ENCODE measurements at regions not wholly inside any gene's neighbourhood (a gene's known extent, or its start where the extent isn't known, plus 50 kb on each side); places are given as distances from the start of the nearest gene placed in this dataset.

DNA sequence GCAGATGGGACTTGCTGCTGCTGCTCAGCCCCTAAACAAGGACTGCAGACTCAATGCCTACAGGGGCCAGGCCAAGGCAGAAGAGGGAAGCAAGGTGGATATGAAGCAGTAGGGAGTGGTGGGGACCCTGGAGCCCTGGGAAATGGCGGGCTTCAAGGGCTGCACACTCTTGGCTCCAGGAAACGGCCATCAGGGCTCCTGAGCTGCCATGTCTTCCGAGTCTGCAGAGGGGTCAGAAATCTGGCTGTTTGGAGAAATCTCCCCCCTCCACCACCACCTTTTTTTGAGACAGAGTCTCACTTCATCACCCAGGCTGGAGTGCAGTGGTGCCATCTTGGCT, 169.1 kb downstream of the KATNIP start (continued):
- TF ChIP-seq SIN3B (IDR thresholded peaks at IDR 0.05; ENCODE audit: low read length) (no peak), ZNF761 (CRISPR knock-in tag; conservative IDR thresholded peaks at IDR 0.05) (no peak), IRF2 (CRISPR knock-in tag; IDR thresholded peaks at IDR 0.05) (no peak), ZNF768 (CRISPR knock-in tag; IDR thresholded peaks at IDR 0.05) (no peak), NRL (CRISPR knock-in tag; IDR thresholded peaks at IDR 0.05; ENCODE audit: borderline replicate concordance) (no peak), ZMYM2 (CRISPR knock-in tag; IDR thresholded peaks at IDR 0.05) (no peak), KLF6 (CRISPR knock-in tag; IDR thresholded peaks at IDR 0.05) (no peak)
- TF ChIP-seq, protein P1, sequence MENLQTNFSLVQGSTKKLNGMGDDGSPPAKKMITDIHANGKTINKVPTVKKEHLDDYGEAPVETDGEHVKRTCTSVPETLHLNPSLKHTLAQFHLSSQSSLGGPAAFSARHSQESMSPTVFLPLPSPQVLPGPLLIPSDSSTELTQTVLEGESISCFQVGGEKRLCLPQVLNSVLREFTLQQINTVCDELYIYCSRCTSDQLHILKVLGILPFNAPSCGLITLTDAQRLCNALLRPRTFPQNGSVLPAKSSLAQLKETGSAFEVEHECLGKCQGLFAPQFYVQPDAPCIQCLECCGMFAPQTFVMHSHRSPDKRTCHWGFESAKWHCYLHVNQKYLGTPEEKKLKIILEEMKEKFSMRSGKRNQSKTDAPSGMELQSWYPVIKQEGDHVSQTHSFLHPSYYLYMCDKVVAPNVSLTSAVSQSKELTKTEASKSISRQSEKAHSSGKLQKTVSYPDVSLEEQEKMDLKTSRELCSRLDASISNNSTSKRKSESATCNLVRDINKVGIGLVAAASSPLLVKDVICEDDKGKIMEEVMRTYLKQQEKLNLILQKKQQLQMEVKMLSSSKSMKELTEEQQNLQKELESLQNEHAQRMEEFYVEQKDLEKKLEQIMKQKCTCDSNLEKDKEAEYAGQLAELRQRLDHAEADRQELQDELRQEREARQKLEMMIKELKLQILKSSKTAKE (CRISPR knock-in tag; IDR thresholded peaks at IDR 0.05; ENCODE audit: borderline replicate concordance): no peak
- TF ChIP-seq, protein P2, sequence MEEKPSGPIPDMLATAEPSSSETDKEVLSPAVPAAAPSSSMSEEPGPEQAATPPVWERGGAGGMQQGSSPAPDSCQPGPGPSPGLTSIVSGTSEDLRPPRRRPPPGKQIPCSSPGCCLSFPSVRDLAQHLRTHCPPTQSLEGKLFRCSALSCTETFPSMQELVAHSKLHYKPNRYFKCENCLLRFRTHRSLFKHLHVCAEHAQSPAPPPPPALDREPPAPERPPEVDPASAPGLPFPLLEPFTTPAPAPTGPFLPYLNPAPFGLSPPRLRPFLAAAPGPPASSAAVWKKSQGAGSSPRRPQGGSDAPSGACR (CRISPR knock-in tag; IDR thresholded peaks at IDR 0.05): no peak

DNA sequence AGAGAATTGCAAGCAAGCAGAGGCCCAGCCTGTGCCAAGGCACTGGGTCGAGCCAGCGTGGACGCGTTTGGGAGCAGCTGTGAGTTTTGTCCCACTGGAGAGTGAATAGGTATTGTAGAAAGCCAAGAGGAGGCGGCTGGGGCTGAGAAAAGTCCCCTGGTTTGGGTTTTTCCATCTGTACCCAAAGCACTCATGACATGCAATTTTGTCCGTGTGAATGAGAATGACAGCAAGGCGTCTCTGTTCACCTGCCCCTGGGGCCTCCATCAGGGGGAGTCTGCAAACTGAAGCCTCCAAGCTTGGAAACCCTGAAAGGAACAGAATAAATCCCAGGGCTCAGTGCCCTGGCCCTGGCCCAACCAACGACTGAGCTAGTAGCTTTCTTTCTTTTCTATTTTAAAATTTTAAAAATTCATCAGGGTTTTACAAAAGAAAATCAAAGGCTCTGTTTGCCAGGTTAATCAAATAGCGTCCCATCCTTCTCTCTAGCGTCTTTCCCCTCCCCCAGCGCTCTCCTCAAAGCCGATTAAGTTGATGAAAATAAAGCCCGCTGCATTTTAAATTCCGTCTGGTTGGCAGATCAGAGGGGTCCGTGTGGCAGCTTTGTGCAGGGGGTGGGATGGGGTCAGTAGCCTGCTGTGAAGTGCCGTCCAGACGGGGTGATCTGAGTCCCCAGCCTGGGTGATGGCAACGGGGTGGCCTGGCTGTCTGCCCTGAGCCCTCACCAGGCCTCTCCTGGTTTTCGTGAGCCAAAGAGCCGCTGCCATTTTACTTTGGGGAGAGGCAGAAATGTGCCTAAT, 171.0 kb downstream of the KATNIP start:
- H4K20me1 ChIP-seq (ENCODE audit: insufficient read depth, low read length): no peaks in the 10 kb centered on the region
- in situ Hi-C loops (cut with HindIII; ENCODE audit: extremely low pct_ligation_motif_present, low pct_unique_long_range_greater_than_20kb): no loop called here
- intact Hi-C loops (cut with micrococcal nuclease; ENCODE audit: unreplicated experiment): no loop called here
- H2AFZ ChIP-seq (ENCODE audit: low read length): no peak overlapping the region
- CTCF ChIA-PET (ENCODE audit: low intra/inter-chr PET ratio, low total read pairs): no interaction called here
- no peak for ATAC-seq
- H3K79me2 ChIP-seq (ENCODE audit: insufficient read depth, low read length): no peaks in the 10 kb centered on the region
- no peak for DNase-seq (ENCODE audit: low spot score)
- H3K36me3 ChIP-seq (replicated peaks in 1 of 2; ENCODE audit: control insufficient read depth in 1 of 2, insufficient read depth in 2 of 2, low read length in 2 of 2): peaks cover 0 to 2% of the 10 kb centered on the region in 2 experiments; a peak in 1 of 5 replicates
- POLR2A ChIA-PET: no interaction called here
- H3K27ac ChIP-seq (ENCODE audit: extremely low read length, insufficient read depth, low read length): no peak overlapping the region
- peaks cover 48% of the 10 kb centered on the region for H3K4me1 ChIP-seq (ENCODE audit: insufficient read depth, low read length)
- H3K27me3 ChIP-seq (ENCODE audit: control insufficient read depth in 1 of 2, insufficient read depth in 2 of 2, low read length in 2 of 2): no peaks in the 10 kb centered on the region
- H3K9ac ChIP-seq (ENCODE audit: insufficient read depth, low read depth, low read length): no peak overlapping the region
- WGBS (ENCODE audit: low lambda C conversion rate): 97% methylated on average over 20 of the region's 20 CpGs
- FAIRE-seq: no peak
- H3K9me3 ChIP-seq (ENCODE audit: low read length): no peaks in the 10 kb centered on the region
- TF ChIP-seq, protein P3, sequence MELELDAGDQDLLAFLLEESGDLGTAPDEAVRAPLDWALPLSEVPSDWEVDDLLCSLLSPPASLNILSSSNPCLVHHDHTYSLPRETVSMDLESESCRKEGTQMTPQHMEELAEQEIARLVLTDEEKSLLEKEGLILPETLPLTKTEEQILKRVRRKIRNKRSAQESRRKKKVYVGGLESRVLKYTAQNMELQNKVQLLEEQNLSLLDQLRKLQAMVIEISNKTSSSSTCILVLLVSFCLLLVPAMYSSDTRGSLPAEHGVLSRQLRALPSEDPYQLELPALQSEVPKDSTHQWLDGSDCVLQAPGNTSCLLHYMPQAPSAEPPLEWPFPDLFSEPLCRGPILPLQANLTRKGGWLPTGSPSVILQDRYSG (CRISPR knock-in tag; IDR thresholded peaks at IDR 0.05): no peak
- TF ChIP-seq, protein P4, sequence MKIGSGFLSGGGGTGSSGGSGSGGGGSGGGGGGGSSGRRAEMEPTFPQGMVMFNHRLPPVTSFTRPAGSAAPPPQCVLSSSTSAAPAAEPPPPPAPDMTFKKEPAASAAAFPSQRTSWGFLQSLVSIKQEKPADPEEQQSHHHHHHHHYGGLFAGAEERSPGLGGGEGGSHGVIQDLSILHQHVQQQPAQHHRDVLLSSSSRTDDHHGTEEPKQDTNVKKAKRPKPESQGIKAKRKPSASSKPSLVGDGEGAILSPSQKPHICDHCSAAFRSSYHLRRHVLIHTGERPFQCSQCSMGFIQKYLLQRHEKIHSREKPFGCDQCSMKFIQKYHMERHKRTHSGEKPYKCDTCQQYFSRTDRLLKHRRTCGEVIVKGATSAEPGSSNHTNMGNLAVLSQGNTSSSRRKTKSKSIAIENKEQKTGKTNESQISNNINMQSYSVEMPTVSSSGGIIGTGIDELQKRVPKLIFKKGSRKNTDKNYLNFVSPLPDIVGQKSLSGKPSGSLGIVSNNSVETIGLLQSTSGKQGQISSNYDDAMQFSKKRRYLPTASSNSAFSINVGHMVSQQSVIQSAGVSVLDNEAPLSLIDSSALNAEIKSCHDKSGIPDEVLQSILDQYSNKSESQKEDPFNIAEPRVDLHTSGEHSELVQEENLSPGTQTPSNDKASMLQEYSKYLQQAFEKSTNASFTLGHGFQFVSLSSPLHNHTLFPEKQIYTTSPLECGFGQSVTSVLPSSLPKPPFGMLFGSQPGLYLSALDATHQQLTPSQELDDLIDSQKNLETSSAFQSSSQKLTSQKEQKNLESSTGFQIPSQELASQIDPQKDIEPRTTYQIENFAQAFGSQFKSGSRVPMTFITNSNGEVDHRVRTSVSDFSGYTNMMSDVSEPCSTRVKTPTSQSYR (CRISPR knock-in tag; IDR thresholded peaks at IDR 0.05; ENCODE audit: borderline replicate concordance): no peak
- no TSS peak for BruUV-seq (replicated peaks)
- H3K4me2 ChIP-seq (ENCODE audit: low read depth, low read length): no peak overlapping the region
- H3K4me3 ChIP-seq (replicated peaks in 1 of 3; ENCODE audit: insufficient read depth in 1 of 3, low read depth in 2 of 3, low read length in 3 of 3): no peak overlapping the region

All from HepG2 (cell line).